ENCODE measurements at regions not wholly inside any gene's neighbourhood (a gene's known extent, or its start where the extent isn't known, plus 50 kb on each side); places are given as distances from the start of the nearest gene placed in this dataset.

DNA sequence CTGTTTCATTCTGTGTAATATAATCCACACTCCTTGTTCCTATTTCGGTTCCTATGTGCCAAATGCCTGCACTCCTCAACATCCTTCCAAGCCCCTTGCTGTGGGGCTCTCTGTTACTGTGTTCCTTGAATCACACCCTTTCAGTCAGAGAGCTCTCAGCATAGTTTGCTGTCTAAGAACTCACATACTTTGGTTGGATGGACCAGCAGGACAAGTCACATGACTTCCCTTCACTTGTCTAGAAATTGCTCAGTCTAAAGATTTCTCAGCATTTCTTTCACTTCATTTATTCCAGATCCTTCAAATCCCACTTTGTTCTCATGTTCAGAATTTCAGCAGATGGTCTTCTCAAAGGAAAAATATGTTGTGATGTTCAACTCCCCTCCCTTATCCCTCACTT is 203.5 kb upstream of the PFN2 start:
- no peak for TF ChIP-seq TAF1 (IDR thresholded peaks at IDR 0.05; ENCODE audit: borderline replicate concordance, insufficient read depth, low read length)
- TF ChIP-seq POLR2AphosphoS5 (IDR thresholded peaks at IDR 0.05; ENCODE audit: low read depth, low read length) = no peak

All from PFSK-1 (cell line).